Activated naive CD8-positive, alpha-beta T cell treated with anti-CD3 and anti-CD28 coated beads, Interleukin-2, amount 50 U/mL, for 24 hours (primary cell): ENCODE measurements at regions not wholly inside any gene's neighbourhood (a gene's known extent, or its start where the extent isn't known, plus 50 kb on each side); places are given as distances from the start of the nearest gene placed in this dataset.
"Not testable (repeated sequence)": the region's sequence is repeated elsewhere in the genome, so short reads cannot be mapped to it uniquely, and the experiment has no call there.

Experiments used
- ATAC-seq: fragments of 150-1000 bp; cut with Tn5 transposase; one replicate; pipeline ENCODE4 v1.10.0; 2021
- DNase-seq: peaks from one replicate; pipeline ENCODE4 v3.0.0; 2021
- H3K27ac Mint-ChIP-seq: one replicate; pipeline ENCODE4 v1.8.0; 2021; ENCODE audit warnings: mild to moderate bottlenecking, mixed read lengths
- H3K27me3 Mint-ChIP-seq: one replicate; pipeline ENCODE4 v1.8.0; 2021; ENCODE audit warnings: mixed read lengths
- H3K36me3 Mint-ChIP-seq: one replicate; pipeline ENCODE4 v1.8.0; 2021; ENCODE audit warnings: low read depth, mixed read lengths
- H3K4me1 Mint-ChIP-seq: one replicate; pipeline ENCODE4 v1.8.0; 2021; ENCODE audit warnings: mixed read lengths
- H3K4me3 Mint-ChIP-seq: one replicate; pipeline ENCODE4 v1.8.0; 2021; ENCODE audit warnings: mild to moderate bottlenecking, moderate library complexity, mixed read lengths
- H3K9me3 Mint-ChIP-seq: one replicate; pipeline ENCODE4 v1.8.0; 2021; ENCODE audit warnings: mixed read lengths

DNA sequence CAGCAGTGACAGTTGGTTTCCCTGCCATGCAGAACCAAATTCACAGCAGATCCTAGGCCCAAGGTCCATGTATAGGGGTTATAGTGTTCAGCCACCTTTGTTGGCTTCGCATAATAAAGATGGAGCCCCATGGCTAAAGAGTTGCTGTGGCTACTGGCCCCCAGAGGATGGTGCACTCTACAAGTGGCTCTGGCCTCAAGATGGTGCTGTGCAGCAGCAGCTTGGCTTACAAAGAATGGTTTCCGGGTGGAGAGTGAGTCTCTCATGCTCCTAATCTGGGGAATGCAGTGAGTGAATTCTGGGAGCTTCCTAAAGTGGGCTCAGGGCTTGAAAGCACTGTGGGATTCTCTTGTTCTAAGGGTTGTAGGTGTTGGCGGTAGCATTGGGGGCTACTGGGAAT lies 1199.7 kb downstream of the CNTNAP5 start:
- ATAC-seq, result no peak
- Mint-ChIP-seq H3K36me3 (no peaks in the 10 kb centered on the region), H3K4me1 (no peaks in the 10 kb centered on the region), H3K27ac (no peak overlapping the region), H3K9me3 (peaks cover 23% of the 10 kb centered on the region), H3K4me3 (no peak overlapping the region), H3K27me3 (no peaks in the 10 kb centered on the region)
- DNase-seq, result no peak

- no peak overlapping the region for H3K4me3 Mint-ChIP-seq
- no peak overlapping the region for H3K27ac Mint-ChIP-seq
- no peaks in the 10 kb centered on the region for H3K4me1 Mint-ChIP-seq
- DNase-seq (no peak), ATAC-seq (no peak)
- H3K9me3 Mint-ChIP-seq, result peaks cover 18% of the 10 kb centered on the region
- no peaks in the 10 kb centered on the region for H3K36me3 Mint-ChIP-seq
- H3K27me3 Mint-ChIP-seq, result no peaks in the 10 kb centered on the region
Measured at GRCh38 chr2:125227843-125228392, 1202.8 kb downstream of the CNTNAP5 start.

DNA sequence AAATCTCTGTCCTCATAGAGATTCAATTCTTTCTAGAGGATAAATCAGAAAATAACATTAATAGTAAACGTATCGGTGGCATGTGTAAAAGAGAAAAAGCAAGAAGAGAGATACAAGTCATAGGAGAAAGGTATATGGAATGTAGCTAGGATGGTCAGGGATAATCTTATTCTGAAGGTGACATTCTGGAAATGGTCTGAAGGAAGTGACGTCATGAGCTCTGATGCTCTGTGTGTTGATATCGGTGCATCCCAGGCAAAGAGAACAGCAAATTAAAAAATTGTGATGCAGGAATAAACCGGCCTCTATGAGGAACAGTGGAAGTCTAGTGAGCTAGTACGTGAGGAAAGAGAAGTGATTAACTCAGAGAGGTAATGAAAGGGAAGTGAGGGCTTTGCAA lies 1215.8 kb downstream of the CNTNAP5 start:
- Mint-ChIP-seq H3K9me3 (peaks cover 7% of the 10 kb centered on the region), H3K4me1 (no peaks in the 10 kb centered on the region), H3K36me3 (no peaks in the 10 kb centered on the region), H3K27ac (no peak overlapping the region), H3K27me3 (no peaks in the 10 kb centered on the region), H3K4me3 (no peak overlapping the region)
- no peak for DNase-seq
- no peak for ATAC-seq

DNA sequence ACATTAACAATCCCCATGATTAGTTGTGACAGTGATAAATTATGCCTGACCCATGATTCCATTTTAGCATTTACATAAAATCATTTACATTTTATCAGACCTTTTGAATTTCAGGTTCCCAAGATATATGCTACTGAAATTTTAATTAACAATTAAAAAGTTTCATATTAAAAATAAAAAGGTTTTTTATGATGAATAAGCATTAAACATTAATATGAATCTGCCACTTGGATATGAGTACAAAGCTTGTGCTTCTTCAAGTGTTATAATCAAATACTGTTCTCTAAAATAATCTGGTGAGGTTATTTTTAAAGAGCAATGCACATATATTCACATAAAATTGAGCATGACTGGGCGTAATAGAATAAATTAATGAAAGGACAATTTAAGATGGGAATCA lies 1218.0 kb downstream of the CNTNAP5 start:
- peaks cover 4% of the 10 kb centered on the region for H3K9me3 Mint-ChIP-seq
- DNase-seq (no peak), ATAC-seq (no peak)
- no peak overlapping the region for H3K27ac Mint-ChIP-seq
- H3K4me3 Mint-ChIP-seq, result no peak overlapping the region
- H3K36me3 Mint-ChIP-seq, result no peaks in the 10 kb centered on the region
- H3K27me3 Mint-ChIP-seq, result no peaks in the 10 kb centered on the region
- H3K4me1 Mint-ChIP-seq, result no peaks in the 10 kb centered on the region

- no peaks in the 10 kb centered on the region for H3K36me3 Mint-ChIP-seq
- H3K27me3 Mint-ChIP-seq, result no peaks in the 10 kb centered on the region
Measured at GRCh38 chr2:125254010-125254409, 1228.9 kb downstream of the CNTNAP5 start.

GRCh38 chr2:125259451-125259850 lies 1234.4 kb downstream of the CNTNAP5 start:
- Mint-ChIP-seq H3K27ac (no peak overlapping the region), H3K4me1 (no peaks in the 10 kb centered on the region), H3K36me3 (no peaks in the 10 kb centered on the region), H3K4me3 (no peak overlapping the region), H3K27me3 (no peaks in the 10 kb centered on the region), H3K9me3 (peaks cover 8% of the 10 kb centered on the region)
- ATAC-seq (no peak), DNase-seq (no peak)

More at GRCh38 chr2:125254010-125254409, 1228.9 kb downstream of the CNTNAP5 start:
- ATAC-seq (no peak), DNase-seq (no peak)
- Mint-ChIP-seq H3K4me1 (no peaks in the 10 kb centered on the region), H3K4me3 (no peak overlapping the region), H3K9me3 (peaks cover 3% of the 10 kb centered on the region), H3K27ac (no peak overlapping the region)

DNA sequence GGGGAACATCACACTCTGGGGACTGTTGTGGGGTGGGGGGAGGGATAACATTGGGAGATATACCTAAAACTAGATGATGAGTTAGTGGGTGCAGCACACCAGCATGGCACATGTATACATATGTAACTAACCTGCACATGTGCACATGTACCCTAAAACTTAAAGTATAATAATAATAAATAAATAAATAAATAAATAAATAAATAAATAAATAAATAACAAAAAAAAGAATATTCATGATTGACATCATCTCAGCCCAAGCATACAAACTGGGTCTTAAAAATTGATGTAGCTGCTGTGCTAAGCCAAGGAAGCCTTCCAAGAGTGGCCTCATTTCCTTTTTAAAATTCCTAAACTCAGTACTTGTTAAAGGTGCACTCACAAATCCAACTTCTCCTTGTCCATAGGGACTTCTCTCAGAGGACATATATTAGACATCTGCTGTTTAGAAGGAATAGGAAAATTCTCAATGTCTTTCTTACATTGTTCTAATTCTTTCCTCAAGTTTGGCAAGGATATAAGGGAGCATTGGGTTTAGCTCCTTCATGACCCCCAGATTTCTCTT lies 1235.4 kb downstream of the CNTNAP5 start:
- not testable (repeated sequence) for ATAC-seq

GRCh38 chr2:125264453-125264852 lies 1239.4 kb downstream of the CNTNAP5 start:
- Mint-ChIP-seq H3K4me1 (no peaks in the 10 kb centered on the region), H3K4me3 (no peak overlapping the region), H3K36me3 (no peaks in the 10 kb centered on the region), H3K9me3 (peaks cover 13% of the 10 kb centered on the region), H3K27ac (no peak overlapping the region), H3K27me3 (no peaks in the 10 kb centered on the region)
- no peak for DNase-seq
- no peak for ATAC-seq

More for the DNA sequence above, 1235.4 kb downstream of the CNTNAP5 start:
- not testable (repeated sequence) for H3K27ac Mint-ChIP-seq, DNase-seq, H3K4me3 Mint-ChIP-seq, H3K4me1 Mint-ChIP-seq, H3K36me3 Mint-ChIP-seq, H3K27me3 Mint-ChIP-seq
- peaks cover 12% of the 10 kb centered on the region for H3K9me3 Mint-ChIP-seq

DNA sequence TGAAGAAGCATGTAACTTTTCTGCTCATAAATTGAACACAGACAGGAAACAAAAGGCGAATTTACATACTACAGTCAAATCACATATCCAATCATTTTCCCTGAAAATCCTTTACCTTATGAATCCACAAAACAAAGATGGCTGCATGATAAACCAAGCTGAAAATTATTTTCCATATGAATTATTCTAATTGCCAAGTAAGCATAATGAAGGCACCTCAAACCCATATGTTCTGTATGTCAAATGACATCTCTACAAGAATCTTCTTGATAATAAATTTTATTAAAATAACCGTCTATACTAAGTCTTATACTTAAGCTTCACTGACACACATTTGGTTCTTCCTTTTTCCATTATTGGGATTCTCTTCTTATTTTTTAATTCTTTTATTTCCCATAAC lies 1242.6 kb downstream of the CNTNAP5 start:
- Mint-ChIP-seq H3K4me3 (no peak overlapping the region), H3K27ac (no peak overlapping the region), H3K4me1 (no peaks in the 10 kb centered on the region), H3K27me3 (no peaks in the 10 kb centered on the region), H3K36me3 (no peaks in the 10 kb centered on the region), H3K9me3 (peaks cover 15% of the 10 kb centered on the region)
- ATAC-seq (no peak), DNase-seq (no peak)

DNA sequence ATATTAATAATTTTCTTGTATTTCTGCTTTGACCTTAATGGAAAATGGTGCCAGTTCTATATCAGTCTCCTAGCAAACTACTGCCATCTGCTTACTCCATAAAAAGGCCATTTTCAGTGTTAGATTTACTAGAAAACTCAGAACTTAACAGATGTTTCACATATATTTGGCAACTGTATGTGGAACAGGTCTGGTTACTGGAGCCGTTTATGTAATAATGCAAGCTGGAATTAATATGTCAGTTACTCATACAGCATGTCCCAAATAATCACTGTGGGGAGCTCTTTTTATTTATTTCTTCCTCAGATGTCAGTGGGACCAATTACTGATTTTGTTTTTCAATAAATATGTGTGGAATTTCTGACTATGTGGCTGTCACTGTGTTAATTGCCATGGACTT lies 1247.6 kb downstream of the CNTNAP5 start:
- Mint-ChIP-seq H3K36me3 (no peaks in the 10 kb centered on the region), H3K4me1 (no peaks in the 10 kb centered on the region), H3K9me3 (peaks cover 15% of the 10 kb centered on the region), H3K4me3 (no peak overlapping the region), H3K27me3 (no peaks in the 10 kb centered on the region), H3K27ac (no peak overlapping the region)
- ATAC-seq, result no peak
- no peak for DNase-seq

DNA sequence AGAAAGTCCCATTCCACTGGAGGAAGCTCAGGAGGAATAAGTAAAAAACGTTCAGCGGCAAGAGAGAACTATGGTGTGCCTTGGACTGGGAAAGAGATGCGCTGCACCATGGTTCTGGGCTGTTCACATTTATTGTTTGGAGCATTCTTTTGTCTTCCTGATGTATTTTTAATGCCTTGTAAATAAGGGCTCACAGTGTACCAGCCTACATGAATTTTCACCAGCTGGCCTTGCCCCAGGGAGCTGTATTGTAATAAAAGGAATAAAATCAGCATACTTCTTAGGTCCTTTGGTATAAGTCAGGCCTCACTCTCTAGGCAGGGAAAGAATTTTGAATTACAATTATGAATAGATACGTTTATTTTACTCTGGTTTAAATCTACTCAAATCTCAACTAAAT lies 1249.6 kb downstream of the CNTNAP5 start:
- ATAC-seq, result no peak
- Mint-ChIP-seq H3K4me3 (no peak overlapping the region), H3K36me3 (no peaks in the 10 kb centered on the region), H3K9me3 (peaks cover 10% of the 10 kb centered on the region), H3K27ac (no peak overlapping the region), H3K4me1 (no peaks in the 10 kb centered on the region), H3K27me3 (no peaks in the 10 kb centered on the region)
- no peak for DNase-seq

DNA sequence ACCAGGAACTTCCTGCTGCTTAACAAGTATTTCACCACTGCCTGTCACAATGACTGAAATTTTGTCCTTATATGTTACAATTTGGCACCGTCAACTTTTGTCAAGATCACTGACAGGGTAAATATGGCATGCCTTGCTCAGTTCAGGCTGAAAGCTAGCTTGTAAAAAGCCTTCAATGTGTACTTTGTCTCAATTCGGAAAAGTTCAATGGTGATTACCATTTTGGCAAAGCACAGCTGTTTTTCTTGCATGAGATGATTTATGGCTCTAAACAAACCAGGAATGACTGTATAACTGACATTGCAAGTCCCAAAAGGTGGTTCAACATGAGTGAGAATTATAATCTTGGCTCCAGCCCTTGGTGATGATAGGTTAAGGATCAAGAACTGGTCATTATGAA lies 1255.2 kb downstream of the CNTNAP5 start:
- Mint-ChIP-seq H3K4me3 (no peak overlapping the region), H3K27ac (no peak overlapping the region), H3K36me3 (no peaks in the 10 kb centered on the region), H3K4me1 (no peaks in the 10 kb centered on the region), H3K9me3 (peaks cover 11% of the 10 kb centered on the region), H3K27me3 (no peaks in the 10 kb centered on the region)
- DNase-seq (no peak), ATAC-seq (no peak)

- Mint-ChIP-seq H3K36me3 (no peaks in the 10 kb centered on the region), H3K27ac (no peak overlapping the region), H3K9me3 (peaks cover 10% of the 10 kb centered on the region), H3K4me1 (no peaks in the 10 kb centered on the region), H3K4me3 (no peak overlapping the region), H3K27me3 (no peaks in the 10 kb centered on the region)
- no peak for DNase-seq
- no peak for ATAC-seq
Measured at GRCh38 chr2:125281242-125281641, 1256.2 kb downstream of the CNTNAP5 start.

DNA sequence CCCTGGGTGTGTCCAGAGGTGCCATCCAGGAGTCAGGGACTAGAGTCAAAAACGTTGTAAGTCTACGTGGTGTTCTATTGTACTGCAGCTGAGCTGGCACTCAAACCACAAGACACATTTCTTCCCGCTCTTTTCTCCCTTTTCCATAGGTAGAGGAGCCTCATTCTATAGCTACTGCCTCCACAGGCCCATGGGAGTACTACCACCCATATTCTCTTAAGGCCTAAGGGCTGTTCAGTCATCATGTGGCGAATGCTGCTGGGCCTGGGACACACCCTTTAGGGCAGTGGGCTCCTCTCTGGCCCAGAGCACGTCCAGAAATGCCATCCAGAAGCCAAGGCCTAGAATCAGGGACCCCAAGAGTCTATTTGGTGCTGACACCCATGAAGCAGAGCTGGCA lies 1271.7 kb downstream of the CNTNAP5 start:
- Mint-ChIP-seq H3K9me3 (peaks cover 5% of the 10 kb centered on the region), H3K4me1 (no peaks in the 10 kb centered on the region), H3K36me3 (no peaks in the 10 kb centered on the region), H3K27me3 (no peaks in the 10 kb centered on the region), H3K4me3 (no peak overlapping the region), H3K27ac (no peak overlapping the region)
- no peak for DNase-seq
- ATAC-seq, result no peak

GRCh38 chr2:125310657-125311364 lies 1285.7 kb downstream of the CNTNAP5 start:
- Mint-ChIP-seq H3K27me3 (no peaks in the 10 kb centered on the region), H3K9me3 (peaks cover 4% of the 10 kb centered on the region), H3K27ac (no peak overlapping the region), H3K4me1 (no peaks in the 10 kb centered on the region), H3K36me3 (no peaks in the 10 kb centered on the region), H3K4me3 (no peak overlapping the region)
- DNase-seq (no peak), ATAC-seq (no peak)
